GM19452 (cell line): ENCODE measurements at regions not wholly inside any gene's neighbourhood (a gene's known extent, or its start where the extent isn't known, plus 50 kb on each side); places are given as distances from the start of the nearest gene placed in this dataset.
"Not testable (repeated sequence)": the region's sequence is repeated elsewhere in the genome, so short reads cannot be mapped to it uniquely, and the experiment has no call there.

Experiments used
- ATAC-seq: cut with Tn5 transposase; IDR thresholded peaks from one replicate; pipeline ENCODE4 v1.9.1; 2021; ENCODE audit not compliant: unreplicated experiment

GRCh38 chr1:70812442-70813109 lies 235.0 kb downstream of the PTGER3 start:
- no peak for ATAC-seq

- no peak for ATAC-seq
These were observed 229.2 kb downstream of the PTGER3 start for GRCh38 chr1:70818401-70818800.

GRCh38 chr1:70819231-70819630 lies 228.4 kb downstream of the PTGER3 start:
- no peak for ATAC-seq

- no peak for ATAC-seq
These were observed 227.8 kb downstream of the PTGER3 start for GRCh38 chr1:70819785-70820184.

- ATAC-seq, result no peak
These were observed 227.2 kb downstream of the PTGER3 start for GRCh38 chr1:70820396-70820795.

- ATAC-seq, result no peak
These were observed 226.6 kb downstream of the PTGER3 start for GRCh38 chr1:70820995-70821394.

GRCh38 chr1:70826428-70826827 lies 221.2 kb downstream of the PTGER3 start:
- ATAC-seq, result no peak

GRCh38 chr1:70827030-70827429 lies 220.6 kb downstream of the PTGER3 start:
- no peak for ATAC-seq

- no peak for ATAC-seq
These were observed 219.4 kb downstream of the PTGER3 start for GRCh38 chr1:70828177-70828576.

- not testable (repeated sequence) for ATAC-seq
These were observed 213.3 kb downstream of the PTGER3 start for GRCh38 chr1:70834365-70834764.

GRCh38 chr1:70836456-70836855 lies 211.2 kb downstream of the PTGER3 start:
- no peak for ATAC-seq

GRCh38 chr1:70840260-70840953 lies 207.2 kb downstream of the PTGER3 start:
- ATAC-seq, result no peak

GRCh38 chr1:70842562-70842961 lies 205.1 kb downstream of the PTGER3 start:
- no peak for ATAC-seq

GRCh38 chr1:70843452-70843851 lies 204.2 kb downstream of the PTGER3 start:
- no peak for ATAC-seq

- ATAC-seq, result no peak
These were observed 200.6 kb downstream of the PTGER3 start for GRCh38 chr1:70847013-70847412.

GRCh38 chr1:70855203-70855602 lies 192.4 kb downstream of the PTGER3 start:
- no peak for ATAC-seq

GRCh38 chr1:70856201-70856600 lies 191.4 kb downstream of the PTGER3 start:
- ATAC-seq, result no peak

GRCh38 chr1:70863239-70863638 lies 184.4 kb downstream of the PTGER3 start:
- no peak for ATAC-seq

GRCh38 chr1:70864302-70864701 lies 183.3 kb downstream of the PTGER3 start:
- no peak for ATAC-seq

- ATAC-seq, result no peak
These were observed 180.9 kb downstream of the PTGER3 start for GRCh38 chr1:70866542-70867264.

- no peak for ATAC-seq
These were observed 175.8 kb downstream of the PTGER3 start for GRCh38 chr1:70871790-70872189.

GRCh38 chr1:70874063-70874462 lies 173.6 kb downstream of the PTGER3 start:
- no peak for ATAC-seq
